Kidney glomerular epithelial cell (primary cell): ENCODE measurements at regions not wholly inside any gene's neighbourhood (a gene's known extent, or its start where the extent isn't known, plus 50 kb on each side); places are given as distances from the start of the nearest gene placed in this dataset.

Experiments
- DNase-seq: peaks from one replicate; lab custom pipeline; 2025; lab: John Stamatoyannopoulos, UW

- DNase-seq = no peak
These were observed 230.5 kb downstream of the PIK3C3 start for GRCh38 chr18:42185486-42185885.

DNA sequence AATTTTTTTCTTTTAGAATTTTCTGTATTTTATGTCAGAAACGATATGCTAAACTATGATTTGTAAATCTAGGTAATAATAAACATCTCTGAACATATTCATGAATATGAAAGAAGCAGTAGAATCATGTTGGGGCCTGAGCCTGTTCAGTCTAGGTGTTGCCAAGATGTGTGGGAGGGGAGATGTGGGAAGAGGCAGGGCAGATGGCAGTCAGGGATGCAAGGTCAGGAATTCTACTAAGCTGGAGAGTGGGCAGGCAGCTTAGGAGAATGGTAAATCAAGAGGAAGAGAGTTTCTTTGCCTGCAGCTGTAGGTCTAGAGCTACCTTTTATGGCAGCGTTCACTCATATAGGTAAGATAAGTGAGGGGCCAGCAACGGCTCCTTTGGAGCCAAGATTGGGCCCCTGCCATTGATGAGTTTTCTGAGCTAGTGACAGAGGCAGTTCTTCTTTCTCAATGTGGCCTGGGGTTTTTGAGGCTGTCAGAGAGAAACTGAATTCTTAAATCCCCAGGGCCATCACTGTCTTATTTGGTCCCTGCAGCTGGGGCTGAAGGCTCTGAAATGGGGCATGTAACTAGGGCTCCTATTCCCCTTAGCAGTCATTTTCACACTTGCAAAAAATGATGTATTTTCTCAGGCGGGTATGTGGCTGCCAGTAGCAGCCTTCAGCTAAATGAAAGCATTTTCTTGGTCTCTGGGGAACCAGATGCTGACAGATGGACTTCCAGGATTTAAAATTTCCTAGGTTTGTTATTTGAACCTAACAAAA lies 232.8 kb downstream of the PIK3C3 start:
- peak; percentile 23 for DNase-seq

DNA sequence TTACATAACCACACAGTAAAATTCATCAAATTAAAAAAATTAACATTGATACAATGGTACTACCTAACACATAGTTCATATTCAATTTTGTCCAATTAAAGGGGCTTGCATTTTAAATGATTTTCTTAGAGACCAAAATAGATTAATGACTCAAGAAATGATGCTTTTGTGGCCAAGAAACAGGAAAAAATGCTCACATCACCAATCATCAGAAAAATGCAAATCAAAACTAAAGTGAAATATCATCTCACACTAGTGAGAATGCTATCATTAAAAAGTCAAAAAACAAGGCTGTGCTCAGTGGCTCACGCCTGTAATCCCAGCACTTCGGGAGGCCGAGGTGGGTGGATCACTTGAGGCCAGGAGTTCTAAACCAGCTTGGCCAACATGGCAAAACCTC lies 235.6 kb downstream of the PIK3C3 start:
- DNase-seq = no peak

GRCh38 chr18:42192251-42193248 lies 237.5 kb downstream of the PIK3C3 start:
- peak; percentile 67 for DNase-seq

DNA sequence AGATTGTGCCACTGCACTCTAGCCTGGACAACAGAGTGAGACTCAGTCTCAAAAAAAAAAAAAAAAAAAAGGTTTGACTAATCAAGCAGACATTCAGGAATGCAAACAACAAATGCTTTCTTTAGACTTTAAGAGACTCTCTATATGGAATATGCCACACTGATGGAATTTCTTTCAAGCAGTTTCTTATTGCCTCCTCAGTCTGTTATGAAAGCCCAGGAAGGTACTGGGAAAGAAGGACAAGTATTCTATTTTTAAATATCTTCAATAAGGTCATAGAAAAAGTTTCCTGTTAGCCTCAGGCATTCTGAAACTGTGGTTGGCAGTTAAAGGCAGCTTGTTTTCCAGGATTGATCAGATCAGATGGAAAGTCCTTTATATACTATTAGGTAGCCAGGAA lies 241.6 kb downstream of the PIK3C3 start:
- DNase-seq = peak; percentile 26

- no peak for DNase-seq
These were observed 246.1 kb downstream of the PIK3C3 start for GRCh38 chr18:42201137-42201536.

DNA sequence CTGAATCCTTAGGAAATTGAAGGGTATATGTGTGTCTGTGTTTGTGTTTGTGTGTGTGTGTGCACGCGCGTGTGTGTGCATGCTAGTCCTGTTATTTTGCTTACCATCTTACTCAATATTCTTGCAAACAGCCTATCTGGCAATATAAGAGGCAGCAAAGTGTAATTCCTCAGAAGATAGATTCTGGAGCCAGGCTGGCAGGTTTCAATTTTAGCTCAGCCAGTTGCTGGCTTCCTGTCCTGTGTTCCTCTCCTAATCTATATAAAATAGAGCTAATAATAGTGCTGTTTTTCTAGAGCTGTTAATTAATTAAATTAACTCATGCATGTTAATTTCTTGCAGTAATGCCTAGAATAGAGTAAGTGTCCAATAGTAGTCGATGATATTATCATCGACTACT lies 256.2 kb downstream of the PIK3C3 start:
- DNase-seq = no peak

DNA sequence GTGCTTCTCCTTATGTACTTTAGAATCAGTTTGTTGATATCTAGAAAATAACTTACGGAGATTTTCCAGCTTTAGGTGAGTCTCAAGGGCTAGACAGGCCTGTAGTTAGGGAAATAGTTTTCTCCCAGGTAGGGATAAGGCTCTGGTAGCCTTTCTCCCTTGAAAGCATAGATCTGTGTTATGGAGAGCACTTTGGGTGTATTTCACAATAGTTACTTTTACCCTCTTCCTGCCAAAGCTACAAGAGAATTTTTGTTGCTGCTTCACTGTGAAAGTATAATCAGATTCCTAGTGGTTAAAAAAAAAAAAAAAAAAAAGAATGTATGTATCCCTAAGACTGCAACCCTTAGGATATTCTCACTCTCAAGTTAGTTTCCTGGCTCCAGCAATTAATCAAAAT lies 267.5 kb downstream of the PIK3C3 start:
- no peak for DNase-seq

- no peak for DNase-seq
These were observed 273.5 kb downstream of the PIK3C3 start for GRCh38 chr18:42228581-42228980.

DNA sequence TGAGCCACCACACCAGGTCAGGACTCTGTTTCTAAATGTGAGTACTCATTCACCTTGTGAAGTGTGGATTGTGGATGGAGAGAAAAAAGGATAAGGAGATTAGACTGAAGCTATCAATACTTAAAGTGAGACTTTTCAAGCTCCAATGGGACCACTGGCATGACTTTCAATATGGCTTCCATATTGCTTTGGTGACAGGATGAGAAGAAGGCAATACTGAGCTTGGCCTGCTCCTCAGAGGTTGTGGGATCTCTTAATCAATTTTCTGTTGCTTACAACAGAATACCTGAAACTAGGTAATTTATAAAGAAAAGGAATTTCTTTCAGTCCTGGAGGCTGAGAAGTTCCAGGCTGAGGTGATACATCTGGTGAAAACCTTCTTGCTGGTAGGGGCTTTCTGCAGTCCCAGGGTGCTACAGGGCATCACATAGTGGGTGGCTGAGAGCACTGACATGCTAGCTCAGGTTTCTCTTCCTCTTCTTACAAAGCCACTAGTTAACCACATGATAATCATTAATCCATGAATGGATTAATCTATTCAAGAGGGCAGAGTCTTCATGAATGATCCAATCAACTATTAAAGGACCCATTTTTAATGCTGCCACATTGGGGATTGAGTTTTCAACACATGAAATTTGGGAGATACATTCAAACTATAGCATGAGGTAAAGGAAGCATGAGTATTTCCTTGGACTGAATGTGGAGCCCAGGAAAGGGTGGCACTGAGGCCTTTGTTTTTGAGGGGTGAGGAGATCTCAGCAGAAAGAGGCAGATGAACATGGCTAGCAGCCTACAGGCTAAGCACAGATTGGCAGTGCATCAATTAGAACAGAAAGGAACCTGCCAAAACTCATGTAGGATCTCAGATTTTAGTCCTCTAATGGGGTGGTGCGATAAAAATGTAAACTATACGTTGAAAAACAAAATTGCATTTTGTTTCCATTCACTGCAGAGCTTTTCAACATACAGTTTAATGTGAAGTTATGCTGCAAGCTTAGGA lies 274.5 kb downstream of the PIK3C3 start:
- DNase-seq = no peak

DNA sequence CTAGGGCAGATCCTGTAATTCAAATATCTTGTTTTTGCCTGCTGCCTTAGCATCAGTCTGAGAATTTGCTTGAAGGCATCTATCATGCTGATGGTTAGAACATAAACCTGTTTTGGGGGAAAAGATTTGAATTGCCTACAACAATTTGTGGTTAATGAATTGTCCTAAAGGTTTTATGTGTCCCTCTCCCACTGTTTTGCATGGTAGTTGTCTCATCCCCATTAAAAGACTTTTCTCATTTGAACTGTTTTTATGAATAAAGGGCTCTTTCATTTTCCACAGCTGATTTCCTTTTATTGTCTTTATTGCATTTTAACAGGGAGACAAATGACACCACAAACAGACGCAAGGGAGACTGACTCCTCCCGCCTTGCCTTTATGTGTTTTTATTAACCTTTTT lies 275.6 kb downstream of the PIK3C3 start:
- DNase-seq = no peak

- DNase-seq = no peak
These were observed 276.2 kb downstream of the PIK3C3 start for GRCh38 chr18:42231284-42231683.

DNA sequence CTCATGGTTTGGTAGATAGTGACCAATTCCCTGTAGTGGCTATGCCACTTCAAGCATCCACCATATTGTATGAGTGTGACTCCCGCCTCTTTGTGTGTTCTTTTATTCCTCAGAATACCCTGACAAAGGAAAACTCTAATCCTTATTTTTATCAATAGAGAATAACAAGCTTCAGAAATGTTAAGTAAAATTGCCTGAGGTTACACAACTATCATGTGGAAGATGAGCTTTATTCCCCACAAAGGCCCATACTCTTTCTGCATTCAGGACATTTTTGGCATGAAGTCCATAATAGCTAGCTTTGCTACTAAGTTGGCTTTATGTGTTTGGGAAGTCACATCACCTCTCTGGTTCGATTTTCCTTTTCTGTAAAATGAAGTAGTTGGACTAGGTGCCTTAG lies 276.8 kb downstream of the PIK3C3 start:
- DNase-seq = no peak

DNA sequence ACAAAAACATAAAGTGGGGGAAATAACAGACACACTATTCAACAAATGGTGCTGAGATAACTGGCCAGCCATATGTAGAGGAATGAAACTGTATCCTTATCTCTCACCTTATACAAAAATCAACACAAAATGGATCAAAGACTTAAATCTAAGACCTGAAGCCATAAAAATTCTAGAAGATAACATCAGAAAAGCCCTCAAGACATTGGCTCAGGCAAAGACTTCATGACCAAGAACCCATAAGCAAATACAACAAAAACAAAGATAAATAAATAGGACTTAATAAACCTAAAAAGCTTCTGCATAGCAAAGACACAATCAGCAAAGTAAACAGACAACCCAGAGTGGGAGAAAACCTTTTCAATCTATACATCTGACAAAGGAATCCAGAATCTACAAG lies 278.9 kb downstream of the PIK3C3 start:
- DNase-seq = no peak

GRCh38 chr18:42242758-42243157 lies 287.7 kb downstream of the PIK3C3 start:
- no peak for DNase-seq

DNA sequence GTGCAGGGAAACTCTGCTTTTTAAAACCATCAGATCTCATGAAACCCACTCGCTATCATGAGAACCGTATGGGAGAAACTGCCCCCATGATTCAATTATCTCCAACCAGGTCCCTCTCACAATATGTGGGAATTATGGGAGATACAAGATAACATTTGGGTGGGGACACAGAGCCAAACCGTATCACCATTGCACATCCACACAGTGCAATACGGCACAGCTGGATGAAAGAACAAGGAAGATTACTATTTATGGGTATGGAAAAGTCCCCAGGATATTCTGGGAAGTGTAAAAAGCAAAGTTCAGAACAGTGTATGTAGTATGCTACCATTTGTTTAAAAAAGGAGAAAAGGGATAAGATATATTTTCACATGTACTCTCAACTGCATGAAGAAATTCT lies 290.1 kb downstream of the PIK3C3 start:
- DNase-seq = no peak

GRCh38 chr18:42255908-42256765 lies 301.1 kb downstream of the PIK3C3 start:
- DNase-seq = no peak

- no peak for DNase-seq
These were observed 303.4 kb downstream of the PIK3C3 start for GRCh38 chr18:42258301-42258965.

- DNase-seq = no peak
These were observed 306.7 kb downstream of the PIK3C3 start for GRCh38 chr18:42261731-42262130.

DNA sequence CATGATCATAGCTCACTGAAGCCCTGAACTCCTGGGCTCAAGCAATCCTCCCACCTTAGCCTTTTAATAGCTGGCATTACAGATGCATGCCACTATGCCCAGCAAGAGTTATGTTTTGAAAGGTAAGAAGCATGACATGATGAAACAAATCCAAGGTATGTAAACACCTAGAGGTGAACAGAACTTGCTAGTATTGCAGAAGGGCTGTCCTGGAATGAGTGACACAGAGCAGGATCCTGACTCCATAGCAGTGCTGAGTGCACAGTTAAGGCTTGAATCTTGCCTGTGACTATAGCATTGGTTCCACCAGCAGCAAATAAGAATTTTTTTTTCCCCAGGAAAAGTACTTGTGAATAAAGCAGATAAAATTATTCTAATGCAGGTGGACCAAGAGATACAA lies 309.5 kb downstream of the PIK3C3 start:
- DNase-seq = no peak
